CD14-positive monocyte (primary cell): ENCODE measurements at regions not wholly inside any gene's neighbourhood (a gene's known extent, or its start where the extent isn't known, plus 50 kb on each side); places are given as distances from the start of the nearest gene placed in this dataset.
"Not testable (repeated sequence)": the region's sequence is repeated elsewhere in the genome, so short reads cannot be mapped to it uniquely, and the experiment has no call there.

Experiments used
- DNase-seq, 3 donors: peaks; one replicate each; pipeline ENCODE4 v3.0.0-alpha.2; 2011 to 2022
- H2AFZ ChIP-seq: 2 replicates; pipeline ENCODE4 v1.6.0; 2012; ENCODE audit warnings: mild to moderate bottlenecking, low read depth, low read length, inconsistent platforms; ENCODE audit not compliant: insufficient read depth, poor library complexity, severe bottlenecking
- H3K27ac ChIP-seq, 2 donors: 1 replicate in 1 of 2; 2 replicates in 1 of 2; pipeline ENCODE4 v1.5.1; 2012 to 2013; ENCODE audit warnings: low read length in 2 of 2, control low read depth in 1 of 2, inconsistent platforms in 1 of 2, low read depth in 1 of 2, mild to moderate bottlenecking in 1 of 2
- H3K27me3 ChIP-seq, 2 donors: one replicate each; pipeline versions ENCODE4 v1.6.0 to v1.6.1; 2011 to 2013; ENCODE audit warnings: low read length in 2 of 2; ENCODE audit not compliant: control insufficient read depth in 2 of 2, insufficient read depth in 2 of 2
- H3K36me3 ChIP-seq, 2 donors: replicated peaks in 1 of 2; 1 replicate in 1 of 2; 2 replicates in 1 of 2; pipeline versions ENCODE4 v1.5.1 to v1.6.1; 2012 to 2013; ENCODE audit warnings: low read length in 2 of 2, control low read depth in 1 of 2, inconsistent platforms in 1 of 2, mild to moderate bottlenecking in 1 of 2; ENCODE audit not compliant: insufficient read depth in 2 of 2, control insufficient read depth in 1 of 2
- H3K4me1 ChIP-seq, 2 donors: 1 replicate in 1 of 2; 2 replicates in 1 of 2; pipeline versions ENCODE4 v1.5.1 to v1.6.1; 2012 to 2013; ENCODE audit warnings: low read length in 2 of 2, control low read depth in 1 of 2, inconsistent platforms in 1 of 2, mild to moderate bottlenecking in 1 of 2, moderate library complexity in 1 of 2; ENCODE audit not compliant: insufficient read depth in 2 of 2, control insufficient read depth in 1 of 2
- H3K4me2 ChIP-seq: replicated peaks from 2 replicates; pipeline ENCODE3; 2012; ENCODE audit warnings: low read length, moderate library complexity, mild to moderate bottlenecking; ENCODE audit not compliant: poor library complexity, severe bottlenecking; ENCODE audit errors: extremely low read depth
- H3K4me3 ChIP-seq, 3 experiments: fragments of 200-600 bp in 1 of 3; sonication (generic) in 1 of 3; replicated peaks in 1 of 3; 1 replicate in 2 of 3; 2 replicates in 1 of 3; pipeline ENCODE4 v1.5.1; 2011 to 2013; ENCODE audit warnings: low read length in 3 of 3, mild to moderate bottlenecking in 3 of 3, control low read depth in 2 of 3, low read depth in 2 of 3, inconsistent platforms in 1 of 3, moderate library complexity in 1 of 3
- H3K79me2 ChIP-seq: 2 replicates; pipeline ENCODE4 v1.6.0; 2012; ENCODE audit warnings: mild to moderate bottlenecking, control low read depth, inconsistent platforms, low read length, moderate library complexity; ENCODE audit not compliant: insufficient read depth
- H3K9ac ChIP-seq: 2 replicates; pipeline ENCODE4 v1.6.0; 2017; ENCODE audit warnings: low read length, mild to moderate bottlenecking; ENCODE audit not compliant: insufficient read depth, poor library complexity, severe bottlenecking
- H3K9me3 ChIP-seq, 2 donors: replicated peaks in 1 of 2; 1 replicate in 1 of 2; 2 replicates in 1 of 2; pipeline versions ENCODE4 v1.5.1 to v1.6.1; 2012 to 2013; ENCODE audit warnings: low read length in 2 of 2, control low read depth in 1 of 2; ENCODE audit not compliant: control insufficient read depth in 1 of 2, insufficient read depth in 1 of 2
- H4K20me1 ChIP-seq: 2 replicates; pipeline ENCODE4 v1.6.0; 2012; ENCODE audit warnings: mild to moderate bottlenecking, low read length, control low read depth, moderate library complexity; ENCODE audit not compliant: insufficient read depth
- H3K27ac Mint-ChIP-seq, 7 donors: one replicate each; pipeline ENCODE4 v1.8.0; 2020; ENCODE audit warnings: mild to moderate bottlenecking in 7 of 7, mixed read lengths in 7 of 7, moderate library complexity in 6 of 7, inconsistent platforms in 2 of 7
- H3K27me3 Mint-ChIP-seq, 3 donors: one replicate each; pipeline ENCODE4 v1.8.0; 2021 to 2022; ENCODE audit warnings: low read depth in 3 of 3, mild to moderate bottlenecking in 3 of 3, mixed read lengths in 3 of 3, moderate library complexity in 3 of 3, inconsistent platforms in 1 of 3
- H3K36me3 Mint-ChIP-seq, 2 donors: one replicate each; pipeline ENCODE4 v1.8.0; 2020; ENCODE audit warnings: mixed read lengths in 2 of 2, inconsistent platforms in 1 of 2, mild to moderate bottlenecking in 1 of 2
- H3K4me1 Mint-ChIP-seq: one replicate; pipeline ENCODE4 v1.8.0; 2020; ENCODE audit warnings: mild to moderate bottlenecking, mixed read lengths
- H3K4me3 Mint-ChIP-seq, 2 donors: one replicate each; pipeline ENCODE4 v1.8.0; 2020; ENCODE audit warnings: mild to moderate bottlenecking in 2 of 2, mixed read lengths in 2 of 2, moderate library complexity in 1 of 2
- H3K9me3 Mint-ChIP-seq, 7 donors: one replicate each; pipeline ENCODE4 v1.8.0; 2020 to 2022; ENCODE audit warnings: mixed read lengths in 7 of 7, mild to moderate bottlenecking in 6 of 7, moderate library complexity in 6 of 7, inconsistent platforms in 2 of 7
- WGBS: methylation state at CpG from one replicate; pipeline ENCODE4 v1.1.5; 2013; ENCODE audit warnings: missing lambda C conversion rate; ENCODE audit not compliant: insufficient coverage; 5-methylcytosine and 5-hydroxymethylcytosine counted together
- intact Hi-C, 2 donors: fragments of 100-400 bp; cut with micrococcal nuclease; formaldehyde crosslinking; loops; one replicate each; pipeline versions ENCODE4 v1.15.0 to v1.15.1; 2023

- H3K4me3 ChIP-seq, H3K4me2 ChIP-seq, H3K27me3 Mint-ChIP-seq, H3K36me3 Mint-ChIP-seq, H3K4me3 Mint-ChIP-seq, H3K4me1 ChIP-seq, H3K9me3 ChIP-seq, H2AFZ ChIP-seq, H3K27ac Mint-ChIP-seq, H3K36me3 ChIP-seq, H3K4me1 Mint-ChIP-seq, H3K27me3 ChIP-seq, H3K9ac ChIP-seq, H3K9me3 Mint-ChIP-seq, H4K20me1 ChIP-seq, intact Hi-C loops, DNase-seq, H3K79me2 ChIP-seq, H3K27ac ChIP-seq: not testable (repeated sequence)
- WGBS, result no CpG with 5 or more reads among the region's 9 CpGs
These were observed 88.5 kb upstream of the ZSCAN2 start for GRCh38 chr15:84512324-84512723.

DNA sequence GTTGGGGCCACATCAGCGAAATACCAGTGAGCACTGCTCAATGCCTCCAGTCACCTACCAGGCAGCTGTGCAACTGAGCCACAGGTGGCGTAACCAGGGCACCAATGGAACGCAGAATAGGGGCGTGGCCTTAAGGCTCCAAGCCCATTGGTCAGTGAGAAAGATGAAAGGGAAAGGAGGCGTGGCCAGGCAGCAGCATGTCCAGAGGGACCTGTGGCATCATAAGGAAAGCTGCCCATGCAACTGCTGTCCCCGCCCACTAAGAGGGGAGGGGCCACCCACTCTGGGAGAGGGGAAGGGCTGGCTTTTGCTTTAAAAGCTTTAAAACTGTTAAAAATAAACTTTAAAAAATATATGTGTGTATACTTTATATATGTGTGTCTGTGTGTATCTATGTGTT lies 84.0 kb upstream of the ZSCAN2 start:
- WGBS, result no CpG with 5 or more reads among the region's 6 CpGs

DNA sequence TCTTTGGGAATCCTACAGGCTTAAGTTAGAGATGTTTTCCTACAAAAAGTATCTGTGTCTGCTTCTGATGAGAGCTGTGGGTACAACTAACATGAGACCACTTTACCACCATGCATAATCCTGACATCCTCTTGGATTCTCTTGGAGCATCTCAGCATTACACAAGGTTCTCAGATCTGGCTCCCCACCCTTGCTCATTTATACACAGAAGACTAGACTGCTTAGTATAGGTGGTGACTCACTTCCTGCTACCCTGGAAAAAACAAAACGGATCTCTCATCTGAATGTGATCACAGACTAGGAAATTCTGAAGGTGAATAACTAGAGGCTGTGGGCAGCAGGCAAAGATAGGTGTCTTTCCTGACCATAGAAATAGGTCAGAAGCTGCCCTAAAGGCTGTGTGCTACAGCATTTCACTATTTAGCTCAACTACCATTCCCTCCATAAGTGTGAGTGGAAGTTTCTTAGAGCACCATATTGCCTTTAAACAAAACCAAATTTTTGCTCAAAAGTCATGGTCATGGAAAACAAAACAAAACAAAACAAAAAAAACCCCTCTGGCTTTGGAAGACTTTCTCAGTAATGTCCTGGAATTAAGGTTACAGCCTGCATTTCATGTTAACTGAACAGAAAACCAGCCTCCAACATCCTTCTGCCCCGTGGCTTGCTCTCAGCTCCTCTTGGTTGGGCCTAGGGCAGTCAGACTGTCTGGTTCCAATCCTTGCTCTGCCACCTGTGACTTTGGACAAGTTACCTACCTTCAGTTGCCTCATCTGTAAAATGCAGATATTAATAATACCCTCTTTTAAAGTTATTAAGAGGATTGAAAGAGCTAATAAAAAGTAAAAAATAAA lies 75.1 kb upstream of the ZSCAN2 start:
- H3K4me2 ChIP-seq, H3K4me3 ChIP-seq, H3K4me1 Mint-ChIP-seq, DNase-seq, H3K9ac ChIP-seq, H3K4me3 Mint-ChIP-seq, H2AFZ ChIP-seq, H3K4me1 ChIP-seq, H3K9me3 ChIP-seq, H3K79me2 ChIP-seq, H3K27ac ChIP-seq, H3K27me3 ChIP-seq, H3K27ac Mint-ChIP-seq, H3K36me3 ChIP-seq, H3K27me3 Mint-ChIP-seq, H3K9me3 Mint-ChIP-seq, H4K20me1 ChIP-seq, intact Hi-C loops, H3K36me3 Mint-ChIP-seq: not testable (repeated sequence)
- no CpG with 5 or more reads among the region's 2 CpGs for WGBS

More for the DNA sequence above, 84.0 kb upstream of the ZSCAN2 start:
- H3K9me3 ChIP-seq, DNase-seq, H3K36me3 Mint-ChIP-seq, H3K4me2 ChIP-seq, H3K4me3 Mint-ChIP-seq, H3K4me1 ChIP-seq, H3K9me3 Mint-ChIP-seq, H3K79me2 ChIP-seq, H3K27ac Mint-ChIP-seq, H2AFZ ChIP-seq, H3K4me1 Mint-ChIP-seq, H3K27ac ChIP-seq, intact Hi-C loops, H3K4me3 ChIP-seq, H3K36me3 ChIP-seq, H4K20me1 ChIP-seq, H3K27me3 ChIP-seq, H3K9ac ChIP-seq, H3K27me3 Mint-ChIP-seq: not testable (repeated sequence)

DNA sequence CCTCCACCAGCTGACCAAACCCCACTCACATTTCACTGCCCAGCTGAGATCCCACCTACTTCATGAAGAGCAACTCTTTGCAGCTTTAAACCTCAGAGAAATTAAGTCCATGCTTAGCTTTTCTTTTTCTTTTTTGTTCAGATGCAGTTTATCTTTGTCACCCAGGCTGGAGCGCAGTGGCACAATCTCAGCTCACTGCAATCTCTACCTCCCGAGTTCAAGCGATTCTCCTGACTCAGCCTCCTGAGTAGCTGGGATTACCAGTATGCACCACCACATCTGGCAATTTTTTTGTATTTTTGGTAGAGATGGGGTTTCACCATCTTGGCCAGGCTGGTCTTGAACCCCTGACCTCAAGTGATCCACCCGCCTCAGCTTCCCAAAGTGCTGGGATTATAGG lies 70.1 kb upstream of the ZSCAN2 start:
- H3K36me3 Mint-ChIP-seq, H4K20me1 ChIP-seq, H3K27me3 ChIP-seq, H3K27ac ChIP-seq, DNase-seq, H3K27me3 Mint-ChIP-seq, H3K4me1 ChIP-seq, H3K9me3 ChIP-seq, H3K4me1 Mint-ChIP-seq, H3K79me2 ChIP-seq, H2AFZ ChIP-seq, H3K4me3 Mint-ChIP-seq, H3K9ac ChIP-seq, intact Hi-C loops, H3K4me2 ChIP-seq, H3K9me3 Mint-ChIP-seq, H3K27ac Mint-ChIP-seq, H3K36me3 ChIP-seq, H3K4me3 ChIP-seq: not testable (repeated sequence)
- no CpG with 5 or more reads among the region's 4 CpGs for WGBS
